ENCODE measurements at regions not wholly inside any gene's neighbourhood (a gene's known extent, or its start where the extent isn't known, plus 50 kb on each side); places are given as distances from the start of the nearest gene placed in this dataset.

DNA sequence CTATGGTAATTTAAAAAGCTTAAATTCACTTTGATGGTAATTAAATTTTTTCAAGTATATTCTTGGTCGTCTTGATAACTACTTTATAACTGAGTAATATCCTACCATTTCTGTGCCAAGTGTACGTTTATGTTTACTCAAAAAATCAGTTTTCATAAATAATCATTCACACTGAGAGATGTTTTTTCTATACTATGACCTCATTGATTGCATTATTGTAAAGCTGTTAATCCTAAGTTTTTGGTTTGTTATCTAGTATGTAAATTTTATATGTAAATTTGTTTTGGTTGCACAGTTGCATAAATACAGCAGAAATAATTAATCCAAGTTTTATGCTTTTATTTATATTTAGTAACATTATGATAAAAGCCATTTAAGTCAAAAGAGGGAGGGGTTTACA lies 196.4 kb upstream of the PRICKLE1 start:
- Histone ChIP-seq H3K4me1 (replicated peaks in 1 of 2) (peaks cover 0 to 1% of the 10 kb centered on the region in 2 donors), H3K27ac (no peak overlapping the region), H3K9me3 (replicated peaks in 1 of 3) (no peaks in the 10 kb centered on the region), H3K27me3 (no peaks in the 10 kb centered on the region), H3K36me3 (replicated peaks in 1 of 2) (no peaks in the 10 kb centered on the region), H3K4me3 (no peak overlapping the region)
- no peak for DNase-seq
- TF ChIP-seq, protein P1, sequence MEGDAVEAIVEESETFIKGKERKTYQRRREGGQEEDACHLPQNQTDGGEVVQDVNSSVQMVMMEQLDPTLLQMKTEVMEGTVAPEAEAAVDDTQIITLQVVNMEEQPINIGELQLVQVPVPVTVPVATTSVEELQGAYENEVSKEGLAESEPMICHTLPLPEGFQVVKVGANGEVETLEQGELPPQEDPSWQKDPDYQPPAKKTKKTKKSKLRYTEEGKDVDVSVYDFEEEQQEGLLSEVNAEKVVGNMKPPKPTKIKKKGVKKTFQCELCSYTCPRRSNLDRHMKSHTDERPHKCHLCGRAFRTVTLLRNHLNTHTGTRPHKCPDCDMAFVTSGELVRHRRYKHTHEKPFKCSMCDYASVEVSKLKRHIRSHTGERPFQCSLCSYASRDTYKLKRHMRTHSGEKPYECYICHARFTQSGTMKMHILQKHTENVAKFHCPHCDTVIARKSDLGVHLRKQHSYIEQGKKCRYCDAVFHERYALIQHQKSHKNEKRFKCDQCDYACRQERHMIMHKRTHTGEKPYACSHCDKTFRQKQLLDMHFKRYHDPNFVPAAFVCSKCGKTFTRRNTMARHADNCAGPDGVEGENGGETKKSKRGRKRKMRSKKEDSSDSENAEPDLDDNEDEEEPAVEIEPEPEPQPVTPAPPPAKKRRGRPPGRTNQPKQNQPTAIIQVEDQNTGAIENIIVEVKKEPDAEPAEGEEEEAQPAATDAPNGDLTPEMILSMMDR (IDR thresholded peaks at IDR 0.05), result no peak
- no peak for TF ChIP-seq POLR2A (IDR thresholded peaks at IDR 0.05)
- intact Hi-C loops (cut with DNase I), result no loop called here
- WGBS, 4 donors, result 65 to 79% (median 70%) methylated on average over 2 of the region's 2 CpGs

GRCh38 chr12:42780671-42781070 lies 191.1 kb upstream of the PRICKLE1 start:
- DNase-seq, result no peak
- Histone ChIP-seq H3K9me3 (replicated peaks in 1 of 3) (no peaks in the 10 kb centered on the region), H3K36me3 (replicated peaks in 1 of 2) (no peaks in the 10 kb centered on the region), H3K27me3 (no peaks in the 10 kb centered on the region), H3K4me1 (replicated peaks in 1 of 2) (no peaks in the 10 kb centered on the region), H3K4me3 (no peak overlapping the region), H3K27ac (no peak overlapping the region)
- no peak for TF ChIP-seq POLR2A (IDR thresholded peaks at IDR 0.05)
- TF ChIP-seq, protein P1 (IDR thresholded peaks at IDR 0.05), result no peak
- 56 to 63% (median 60%) methylated on average over 1 of the region's 1 CpG for WGBS, 4 donors
- intact Hi-C loops (cut with DNase I), result no loop called here

GRCh38 chr12:42779186-42779859 lies 189.8 kb upstream of the PRICKLE1 start:
- TF ChIP-seq POLR2A (IDR thresholded peaks at IDR 0.05), result no peak
- TF ChIP-seq, protein P1 (IDR thresholded peaks at IDR 0.05), result no peak
- H3K36me3 ChIP-seq (replicated peaks in 1 of 2), result no peaks in the 10 kb centered on the region
- H3K27ac ChIP-seq, result no peak overlapping the region
- H3K4me1 ChIP-seq (replicated peaks in 1 of 2), result no peaks in the 10 kb centered on the region
- no peaks in the 10 kb centered on the region for H3K9me3 ChIP-seq (replicated peaks in 1 of 3)
- intact Hi-C loops (cut with DNase I), result no loop called here
- WGBS, 4 donors, result 77 to 80% (median 78%) methylated on average over 7 of the region's 7 CpGs
- no peak overlapping the region for H3K4me3 ChIP-seq
- no peaks in the 10 kb centered on the region for H3K27me3 ChIP-seq
- DNase-seq, result no peak

DNA sequence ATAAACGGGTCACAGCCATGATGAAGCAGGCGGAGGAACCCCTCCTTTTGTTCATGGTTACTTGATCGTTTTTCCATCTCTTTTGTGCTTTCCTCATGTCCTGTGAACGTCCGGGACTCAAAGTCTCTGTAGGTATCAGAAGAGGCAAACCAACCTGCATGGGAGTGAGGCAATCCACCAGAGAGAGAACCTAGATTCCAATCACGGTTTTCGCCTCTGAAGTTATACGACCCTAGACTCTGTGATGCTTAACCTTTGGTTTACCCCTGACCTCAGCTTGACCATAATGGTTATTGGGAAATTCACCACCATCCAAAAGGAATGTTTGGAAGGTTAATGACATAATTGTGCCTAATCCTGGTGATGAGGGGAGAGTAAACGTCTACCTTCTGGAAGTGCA lies 186.8 kb upstream of the PRICKLE1 start:
- H3K27ac ChIP-seq, result no peak overlapping the region
- 62 to 71% (median 66%) methylated on average over 9 of the region's 9 CpGs for WGBS, 4 donors
- no peaks in the 10 kb centered on the region for H3K9me3 ChIP-seq (replicated peaks in 1 of 3)
- no peak overlapping the region for H3K4me3 ChIP-seq
- H3K27me3 ChIP-seq, result no peaks in the 10 kb centered on the region
- H3K4me1 ChIP-seq (replicated peaks in 1 of 2), result no peaks in the 10 kb centered on the region
- no peak for DNase-seq
- H3K36me3 ChIP-seq (replicated peaks in 1 of 2), result no peaks in the 10 kb centered on the region
- intact Hi-C loops (cut with DNase I), result no loop called here
- TF ChIP-seq, protein P1 (IDR thresholded peaks at IDR 0.05), result no peak
- no peak for TF ChIP-seq POLR2A (IDR thresholded peaks at IDR 0.05)

All from adrenal gland (tissue), 9 donors.